Left lung (tissue), 4 donors: ENCODE measurements at regions not wholly inside any gene's neighbourhood (a gene's known extent, or its start where the extent isn't known, plus 50 kb on each side); places are given as distances from the start of the nearest gene placed in this dataset.

Source experiments
- ATAC-seq: fragments of 200-7000 bp; cut with Tn5 transposase; one replicate; pipeline ENCODE4 v1.9.1; 2020; ENCODE audit warnings: moderate library complexity
- DNase-seq, 4 donors: peaks; one replicate each; pipeline ENCODE4 v3.0.0-alpha.2; 2013 to 2020
- H3K27ac ChIP-seq, 2 donors: fragments of 200-600 bp; sonication (generic) in 1 of 2; one replicate each; pipeline versions ENCODE4 v1.5.0 to v1.8.0; 2020 to 2021
- H3K27me3 ChIP-seq, 2 donors: fragments of 200-600 bp; sonication (generic) in 1 of 2; one replicate each; pipeline versions ENCODE4 v1.5.0 to v1.8.0; 2020 to 2021
- H3K36me3 ChIP-seq, 2 donors: fragments of 200-600 bp; sonication (generic) in 1 of 2; one replicate each; pipeline versions ENCODE4 v1.5.0 to v1.8.0; 2020 to 2021
- H3K4me1 ChIP-seq, 2 donors: fragments of 200-600 bp; one replicate each; pipeline ENCODE4 v1.8.0; 2021
- H3K4me3 ChIP-seq, 2 donors: fragments of 200-600 bp; sonication (generic) in 1 of 2; one replicate each; pipeline versions ENCODE4 v1.5.0 to v1.8.0; 2020 to 2021; ENCODE audit warnings: mild to moderate bottlenecking in 1 of 2
- H3K9me3 ChIP-seq, 2 donors: fragments of 200-600 bp; sonication (generic) in 1 of 2; one replicate each; pipeline versions ENCODE4 v1.5.0 to v1.8.0; 2020 to 2021
- CTCF ChIP-seq, 2 donors: fragments of 200-600 bp; sonication (generic) in 1 of 2; IDR thresholded peaks; one replicate each; pipeline versions ENCODE4 v1.5.0 to v1.8.0; 2021; ENCODE audit warnings: antibody characterized with exemption in 2 of 2
- intact Hi-C, 2 donors: fragments of 100-400 bp; cut with DNase I; formaldehyde crosslinking; loops; one replicate each; pipeline versions ENCODE4 v1.11.2 to v1.14.2; 2022
- donor health status: DM: no; HTN: yes; CAD: no.
- donor health status: DM: no; HTN: no; CAD: no.

GRCh38 chr5:6274846-6275543 is 103.4 kb downstream of the MED10 start:
- Histone ChIP-seq H3K9me3 (no peaks in the 10 kb centered on the region), H3K27ac (no peak overlapping the region), H3K27me3 (no peaks in the 10 kb centered on the region), H3K4me1 (no peaks in the 10 kb centered on the region), H3K36me3 (no peaks in the 10 kb centered on the region), H3K4me3 (no peak overlapping the region)
- DNase-seq (no peak), ATAC-seq (no peak)
- intact Hi-C loops, result no loop called here
- TF ChIP-seq CTCF (IDR thresholded peaks at IDR 0.05), result no peak

GRCh38 chr5:6273749-6274148 is 104.6 kb downstream of the MED10 start:
- no peak for DNase-seq
- no peak for TF ChIP-seq CTCF (IDR thresholded peaks at IDR 0.05)
- no peak for ATAC-seq
- H3K36me3 ChIP-seq, result no peaks in the 10 kb centered on the region
- H3K4me1 ChIP-seq, result no peaks in the 10 kb centered on the region
- no peak overlapping the region for H3K4me3 ChIP-seq
- no peak overlapping the region for H3K27ac ChIP-seq
- no peaks in the 10 kb centered on the region for H3K9me3 ChIP-seq
- H3K27me3 ChIP-seq, result no peaks in the 10 kb centered on the region
- intact Hi-C loops, result no loop called here

- Histone ChIP-seq H3K27me3 (no peaks in the 10 kb centered on the region), H3K9me3 (no peaks in the 10 kb centered on the region), H3K4me1 (no peaks in the 10 kb centered on the region), H3K36me3 (no peaks in the 10 kb centered on the region), H3K4me3 (no peak overlapping the region), H3K27ac (no peak overlapping the region)
- ATAC-seq (no peak), DNase-seq (no peak)
- no peak for TF ChIP-seq CTCF (IDR thresholded peaks at IDR 0.05)
- intact Hi-C loops, result no loop called here
Measured at GRCh38 chr5:6273090-6273735, 105.1 kb downstream of the MED10 start.

- intact Hi-C loops, result no loop called here
- Histone ChIP-seq H3K27me3 (no peaks in the 10 kb centered on the region), H3K9me3 (no peaks in the 10 kb centered on the region), H3K4me1 (no peaks in the 10 kb centered on the region), H3K27ac (no peak overlapping the region), H3K4me3 (no peak overlapping the region), H3K36me3 (no peaks in the 10 kb centered on the region)
- TF ChIP-seq CTCF (IDR thresholded peaks at IDR 0.05), result no peak
- DNase-seq, result no peak
- no peak for ATAC-seq
Measured at GRCh38 chr5:6269925-6270324, 108.4 kb downstream of the MED10 start.

GRCh38 chr5:6266671-6267197 is 111.6 kb downstream of the MED10 start:
- no peak for TF ChIP-seq CTCF (IDR thresholded peaks at IDR 0.05)
- no peaks in the 10 kb centered on the region for H3K27me3 ChIP-seq
- DNase-seq, result no peak
- no peaks in the 10 kb centered on the region for H3K4me1 ChIP-seq
- H3K4me3 ChIP-seq, result no peak overlapping the region
- H3K36me3 ChIP-seq, result no peaks in the 10 kb centered on the region
- ATAC-seq, result no peak
- intact Hi-C loops, result no loop called here
- H3K9me3 ChIP-seq, result no peaks in the 10 kb centered on the region
- H3K27ac ChIP-seq, result no peak overlapping the region
